Common myeloid progenitor, CD34-positive (primary cell): ENCODE measurements at regions not wholly inside any gene's neighbourhood (a gene's known extent, or its start where the extent isn't known, plus 50 kb on each side); places are given as distances from the start of the nearest gene placed in this dataset.

Experiments
- CTCF ChIA-PET: fragments of 350-600 bp; sonication (Branson Sonifier 250); formaldehyde crosslinking; loops from one replicate; lab custom pipeline; 2021; ENCODE audit warnings: antibody characterized with exemption; lab: Charles Lee
- POLR2A ChIA-PET: fragments of 350-600 bp; sonication (Branson Sonifier 250); formaldehyde crosslinking; loops from one replicate; lab custom pipeline; 2021; ENCODE audit warnings: antibody characterized with exemption; lab: Charles Lee
- DNase-seq, 3 donors: peaks; one replicate each; pipeline versions ENCODE4 v3.0.0 to v3.0.0-alpha.2; 2013
- H3K27ac ChIP-seq, 2 experiments: 1 replicate in 1 of 2; 2 replicates in 1 of 2; pipeline ENCODE4 v1.7.0; 2013; ENCODE audit warnings: inconsistent platforms in 2 of 2, low read length in 2 of 2, mild to moderate bottlenecking in 2 of 2, low read depth in 1 of 2, moderate library complexity in 1 of 2; ENCODE audit not compliant: severe bottlenecking in 2 of 2, insufficient read depth in 1 of 2, poor library complexity in 1 of 2
- H3K27me3 ChIP-seq, 5 experiments: replicated peaks in 2 of 5; 1 replicate in 3 of 5; 2 replicates in 2 of 5; pipeline versions ENCODE4 v1.6.1 to v1.7.0; 2013; ENCODE audit warnings: low read length in 4 of 5, mild to moderate bottlenecking in 2 of 5, moderate library complexity in 2 of 5, inconsistent platforms in 1 of 5; ENCODE audit not compliant: insufficient read depth in 5 of 5, control insufficient read depth in 4 of 5
- H3K36me3 ChIP-seq, 4 experiments: 1 replicate in 2 of 4; 2 replicates in 2 of 4; pipeline versions ENCODE4 v1.6.1 to v1.7.0; 2013; ENCODE audit warnings: low read length in 3 of 4, control low read depth in 1 of 4, mild to moderate bottlenecking in 1 of 4; ENCODE audit not compliant: control insufficient read depth in 4 of 4, insufficient read depth in 4 of 4
- H3K4me1 ChIP-seq, 4 experiments: 1 replicate in 3 of 4; 2 replicates in 1 of 4; pipeline versions ENCODE4 v1.6.1 to v1.7.1; 2013; ENCODE audit warnings: low read length in 3 of 4, mild to moderate bottlenecking in 3 of 4, control low read depth in 1 of 4, inconsistent platforms in 1 of 4, moderate library complexity in 1 of 4; ENCODE audit not compliant: control insufficient read depth in 4 of 4, insufficient read depth in 4 of 4; ENCODE audit errors: control extremely low read depth in 1 of 4
- H3K4me3 ChIP-seq, 7 experiments: 1 replicate in 4 of 7; 2 replicates in 3 of 7; pipeline versions ENCODE4 v1.5.1 to v1.7.0; 2013; ENCODE audit warnings: mild to moderate bottlenecking in 7 of 7, low read length in 6 of 7, moderate library complexity in 6 of 7, inconsistent platforms in 2 of 7, low read depth in 2 of 7, control low read depth in 1 of 7; ENCODE audit not compliant: insufficient read depth in 4 of 7, control insufficient read depth in 1 of 7; ENCODE audit errors: extremely low read depth in 1 of 7
- H3K9me3 ChIP-seq, 5 experiments: 1 replicate in 4 of 5; 2 replicates in 1 of 5; pipeline versions ENCODE4 v1.6.1 to v1.7.1; 2013; ENCODE audit warnings: low read length in 4 of 5, mild to moderate bottlenecking in 2 of 5, inconsistent platforms in 1 of 5, low read depth in 1 of 5, moderate library complexity in 1 of 5; ENCODE audit not compliant: control insufficient read depth in 4 of 5, insufficient read depth in 2 of 5; ENCODE audit errors: control extremely low read depth in 1 of 5
- WGBS: methylation state at CpG from one replicate; pipeline ENCODE4 v1.1.5; 2013; ENCODE audit not compliant: insufficient coverage; 5-methylcytosine and 5-hydroxymethylcytosine counted together

DNA sequence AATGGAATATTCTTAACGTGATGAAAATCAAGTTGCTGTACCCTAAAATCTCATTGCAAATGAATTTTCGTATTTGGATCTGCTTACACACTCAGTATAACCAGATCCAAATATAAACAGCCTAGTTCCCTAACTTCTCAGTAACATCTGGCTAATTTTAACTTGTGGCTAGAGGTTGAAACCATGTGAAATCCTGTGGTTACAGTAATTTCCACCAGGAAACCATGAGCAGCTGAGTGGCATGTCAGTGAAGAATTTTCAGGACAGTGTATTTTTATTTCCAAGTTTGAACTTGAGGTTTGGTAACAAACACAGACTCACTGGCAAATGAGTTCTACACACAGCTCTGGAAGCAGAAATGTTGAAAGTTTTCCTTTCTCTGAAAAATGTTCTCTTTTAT lies 754.1 kb downstream of the NR2F2 start:
- ChIA-PET POLR2A (no interaction called here), CTCF (interaction anchor here (0.6 kb wide), 1 partner anchor 1385 kb away, joined by 3 read pairs; no protein-coding TSS in a partner anchor)
- Histone ChIP-seq H3K4me1 (peaks cover 0 to 4% (median 2%) of the 10 kb centered on the region in 4 experiments), H3K9me3 (no peaks in the 10 kb centered on the region), H3K27me3 (peaks cover 0 to 15% (median 9%) of the 10 kb centered on the region in 5 experiments), H3K36me3 (no peaks in the 10 kb centered on the region), H3K27ac (no peak overlapping the region), H3K4me3 (no peak overlapping the region)
- WGBS = 30% methylated on average over 2 of the region's 2 CpGs
- DNase-seq = peak in 2 of 3 donors; percentile 14

- H3K36me3 ChIP-seq = no peaks in the 10 kb centered on the region
- H3K9me3 ChIP-seq = no peaks in the 10 kb centered on the region
- no peak overlapping the region for H3K4me3 ChIP-seq
- POLR2A ChIA-PET = no interaction called here
- peaks cover 0 to 15% (median 9%) of the 10 kb centered on the region in 5 experiments for H3K27me3 ChIP-seq
- peaks cover 0 to 4% (median 2%) of the 10 kb centered on the region in 4 experiments for H3K4me1 ChIP-seq
- CTCF ChIA-PET = no interaction called here
- 67% methylated on average over 9 of the region's 13 CpGs for WGBS
- DNase-seq = no peak
- no peak overlapping the region for H3K27ac ChIP-seq
Measured at GRCh38 chr15:97085731-97086130, 755.2 kb downstream of the NR2F2 start.

- CTCF ChIA-PET = no interaction called here
Measured at GRCh38 chr15:97087006-97087741, 756.7 kb downstream of the NR2F2 start.

DNA sequence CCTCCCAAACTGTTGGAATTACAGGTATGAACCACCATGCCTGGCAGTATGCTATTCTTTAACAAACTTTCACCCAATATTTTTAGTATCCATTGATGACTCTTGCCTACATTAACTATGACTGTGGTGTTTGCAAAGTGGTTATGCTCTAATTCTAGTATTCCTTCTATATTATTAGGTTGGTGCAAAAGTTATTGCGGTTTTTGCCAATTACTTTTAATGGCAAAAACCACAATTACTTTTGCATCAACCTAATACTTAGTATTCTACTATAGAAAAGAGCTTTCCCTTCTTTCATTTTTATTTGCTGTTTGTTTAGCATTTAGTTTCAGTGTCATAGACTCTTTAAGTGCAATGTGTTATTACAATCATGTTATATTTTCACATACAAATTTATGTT lies 760.6 kb downstream of the NR2F2 start:
- DNase-seq = no peak
- Histone ChIP-seq H3K4me3 (no peak overlapping the region), H3K9me3 (no peaks in the 10 kb centered on the region), H3K27me3 (peaks cover 0 to 3% (median under 1%) of the 10 kb centered on the region in 5 experiments), H3K36me3 (no peaks in the 10 kb centered on the region), H3K4me1 (no peaks in the 10 kb centered on the region), H3K27ac (no peak overlapping the region)
- WGBS = no CpG with 5 or more reads among the region's 1 CpG
- POLR2A ChIA-PET = no interaction called here
- CTCF ChIA-PET = no interaction called here

More at GRCh38 chr15:97087006-97087741, 756.7 kb downstream of the NR2F2 start:
- H3K9me3 ChIP-seq = no peaks in the 10 kb centered on the region
- peaks cover 0 to 4% (median 2%) of the 10 kb centered on the region in 4 experiments for H3K4me1 ChIP-seq
- no peak for DNase-seq
- H3K4me3 ChIP-seq = no peak overlapping the region
- H3K27me3 ChIP-seq = peaks cover 0 to 15% (median 8%) of the 10 kb centered on the region in 5 experiments
- 94% methylated on average over 1 of the region's 3 CpGs for WGBS
- no peaks in the 10 kb centered on the region for H3K36me3 ChIP-seq
- POLR2A ChIA-PET = no interaction called here
- H3K27ac ChIP-seq = no peak overlapping the region

DNA sequence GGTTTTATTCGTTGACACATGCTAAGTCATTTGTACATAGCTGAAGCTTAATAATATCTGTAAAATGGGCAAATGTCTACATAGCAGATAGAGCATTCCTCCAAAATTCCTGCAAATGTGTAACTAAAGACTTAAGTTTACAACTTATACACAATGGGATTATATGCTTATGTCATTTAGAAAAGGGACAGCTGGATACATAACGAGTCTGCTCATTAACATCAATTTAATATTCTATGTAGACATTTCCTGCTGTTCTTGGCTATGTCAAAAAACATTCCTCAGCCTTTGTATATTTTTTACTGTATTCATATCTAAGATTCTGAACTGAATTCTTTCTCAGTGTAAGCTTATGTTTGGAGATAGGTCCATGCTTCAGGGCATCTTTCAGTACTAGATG lies 762.2 kb downstream of the NR2F2 start:
- no peak for DNase-seq
- ChIA-PET POLR2A (no interaction called here), CTCF (no interaction called here)
- Histone ChIP-seq H3K27me3 (no peaks in the 10 kb centered on the region), H3K4me3 (no peak overlapping the region), H3K27ac (no peak overlapping the region), H3K9me3 (no peaks in the 10 kb centered on the region), H3K36me3 (no peaks in the 10 kb centered on the region), H3K4me1 (no peaks in the 10 kb centered on the region)
- no CpG with 5 or more reads among the region's 2 CpGs for WGBS

- Histone ChIP-seq H3K27ac (no peak overlapping the region), H3K27me3 (no peaks in the 10 kb centered on the region), H3K9me3 (no peaks in the 10 kb centered on the region), H3K4me3 (no peak overlapping the region), H3K36me3 (no peaks in the 10 kb centered on the region), H3K4me1 (no peaks in the 10 kb centered on the region)
- 85% methylated on average over 2 of the region's 2 CpGs for WGBS
- DNase-seq = no peak
- ChIA-PET CTCF (no interaction called here), POLR2A (no interaction called here)
Measured at GRCh38 chr15:97096303-97096835, 765.9 kb downstream of the NR2F2 start.

GRCh38 chr15:97099040-97099439 lies 768.5 kb downstream of the NR2F2 start:
- Histone ChIP-seq H3K4me1 (no peaks in the 10 kb centered on the region), H3K9me3 (no peaks in the 10 kb centered on the region), H3K36me3 (no peaks in the 10 kb centered on the region), H3K27me3 (no peaks in the 10 kb centered on the region), H3K27ac (no peak overlapping the region), H3K4me3 (no peak overlapping the region)
- POLR2A ChIA-PET = no interaction called here
- no peak for DNase-seq
- CTCF ChIA-PET = no interaction called here
- WGBS = no CpG with 5 or more reads among the region's 1 CpG
